Liver (tissue), 3 donors: ENCODE measurements at regions not wholly inside any gene's neighbourhood (a gene's known extent, or its start where the extent isn't known, plus 50 kb on each side); places are given as distances from the start of the nearest gene placed in this dataset.

ENCODE experiments used
- ATF3 ChIP-seq: IDR thresholded peaks from 2 replicates; pipeline ENCODE4 v1.6.1; 2016; ENCODE audit warnings: antibody characterized with exemption
- CTCF ChIP-seq: fragments of 150-350 bp; IDR thresholded peaks from 2 replicates; pipeline ENCODE4 v1.5.1; 2017; ENCODE audit warnings: improper control_type of control experiment, low read depth, low read length; ENCODE audit not compliant: missing input control
- FOXA1 ChIP-seq: IDR thresholded peaks from 2 replicates; pipeline ENCODE4 v1.6.1; 2016; ENCODE audit warnings: antibody characterized with exemption
- RAD21 ChIP-seq, 2 donors: IDR thresholded peaks; 2 replicates each; pipeline ENCODE4 v1.6.1; 2016; ENCODE audit warnings: antibody characterized with exemption in 2 of 2, mild to moderate bottlenecking in 2 of 2
- REST ChIP-seq: IDR thresholded peaks from 2 replicates; pipeline ENCODE4 v1.6.1; 2016; ENCODE audit warnings: antibody characterized with exemption, mild to moderate bottlenecking
- YY1 ChIP-seq: IDR thresholded peaks from 2 replicates; pipeline ENCODE4 v1.6.1; 2016; ENCODE audit warnings: antibody characterized with exemption, mild to moderate bottlenecking
- donor health status: healthy.
- donor health status: healthy.

GRCh38 chr5:18517641-18518380 lies 883.6 kb downstream of the TAF11L14 start:
- TF ChIP-seq CTCF (no peak), FOXA1 (no peak), REST (no peak), RAD21 (IDR thresholded peaks at IDR 0.05) (no peak), YY1 (no peak), ATF3 (no peak)
